Mucosa of gallbladder (tissue), 1 donor: ENCODE measurements at regions not wholly inside any gene's neighbourhood (a gene's known extent, or its start where the extent isn't known, plus 50 kb on each side); places are given as distances from the start of the nearest gene placed in this dataset.
A peak's percentile ranks its signal among the peaks of the same experiment; 100 is the strongest.
"Not testable (repeated sequence)": the region's sequence is repeated elsewhere in the genome, so short reads cannot be mapped to it uniquely, and the experiment has no call there.

Experiments
- DNase-seq: peaks from one replicate; pipeline ENCODE4 v3.0.0-alpha.2; 2020; ENCODE audit warnings: low spot score
- donor health status: DM: no; HTN: no; CAD: no.

DNA sequence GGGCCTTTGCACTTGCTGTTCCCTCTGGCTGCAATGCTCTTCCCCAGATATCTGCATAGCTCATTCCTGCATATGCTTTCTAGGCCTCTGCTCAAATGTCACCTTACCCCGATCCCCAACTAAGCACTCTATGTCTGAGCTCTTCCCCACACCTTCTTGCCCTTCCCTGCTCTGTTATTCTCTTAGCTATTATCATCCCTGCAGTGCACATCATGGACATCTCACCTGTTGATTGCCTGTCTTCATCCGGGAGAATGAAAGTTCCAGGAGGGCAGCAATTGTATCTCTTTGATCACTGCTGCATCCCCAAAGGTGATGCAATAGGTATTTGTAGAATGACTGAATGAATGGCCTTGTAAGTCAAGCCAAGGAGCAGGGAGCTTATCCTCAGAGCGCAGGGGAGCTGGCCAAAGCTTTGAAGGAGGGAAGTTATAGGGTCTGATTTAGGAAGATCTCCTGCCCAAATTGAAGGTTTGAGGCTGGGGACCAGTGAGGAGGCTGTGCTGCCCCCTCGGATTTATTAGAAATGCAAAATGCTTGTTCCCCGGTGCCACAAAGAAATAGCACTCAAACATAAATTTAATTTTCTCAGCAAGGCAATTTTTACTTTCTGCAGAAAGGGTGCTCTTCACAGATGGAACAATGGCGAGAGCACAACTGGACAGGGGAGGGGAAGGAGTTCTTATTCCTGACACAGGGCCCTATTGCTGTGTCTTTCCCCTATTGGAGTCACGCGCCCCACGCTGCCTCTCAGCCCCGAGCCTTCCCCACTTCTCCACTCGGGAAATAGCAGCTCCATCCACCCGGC is 631.1 kb downstream of the MATN1 start:
- DNase-seq, result no peak

DNA sequence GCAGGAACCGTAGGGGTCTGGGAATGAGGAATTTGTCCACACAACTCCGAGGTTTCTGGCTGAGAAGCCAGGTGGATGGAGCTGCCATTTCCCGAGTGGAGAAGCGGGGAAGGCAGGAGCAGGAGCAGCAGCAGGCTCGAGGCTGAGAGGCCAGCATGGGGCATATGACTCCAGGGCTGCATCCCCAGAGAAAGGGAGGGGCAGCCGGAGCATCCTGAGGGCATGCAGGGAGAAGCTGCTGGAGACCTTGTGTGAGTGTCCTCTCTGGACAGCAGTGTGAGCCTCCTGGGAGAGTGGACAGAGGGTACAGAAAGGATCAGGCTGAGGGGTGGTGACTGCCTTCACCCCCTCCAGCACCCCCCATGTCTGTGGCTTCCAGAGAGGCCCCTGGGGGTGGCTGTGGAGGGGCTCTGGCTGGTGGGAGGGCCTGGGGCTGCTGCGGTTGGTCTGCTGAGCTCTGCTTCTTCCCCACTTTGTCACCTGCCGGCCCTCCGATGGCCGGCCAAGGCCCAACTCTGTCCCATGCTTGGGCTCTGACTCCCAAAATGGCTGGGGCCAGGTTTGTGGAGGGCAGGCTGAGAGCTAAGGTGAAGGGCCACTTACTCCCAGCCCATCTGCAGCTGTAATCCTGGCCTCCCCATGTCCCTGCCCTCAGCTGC is 633.1 kb downstream of the MATN1 start:
- DNase-seq, result no peak

DNA sequence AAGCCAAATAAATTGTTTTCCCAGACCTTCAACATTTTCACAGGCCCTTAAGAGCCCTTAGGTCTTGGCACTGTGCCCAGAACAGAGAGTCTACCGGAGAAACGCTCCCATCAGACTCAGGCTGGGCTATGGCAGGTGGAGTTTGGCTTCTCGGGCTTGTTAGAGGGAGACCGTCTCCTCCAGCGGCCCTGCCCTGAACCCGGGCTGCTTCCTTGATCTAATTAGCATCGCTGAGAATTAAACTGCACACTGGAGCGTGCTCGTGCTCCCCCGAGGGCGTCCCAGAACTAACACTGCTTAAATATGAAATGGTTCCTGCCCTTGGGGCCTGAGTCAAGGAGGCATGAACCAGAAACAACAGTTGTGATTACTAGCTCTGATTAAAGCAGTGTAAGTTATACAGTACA is 634.4 kb downstream of the MATN1 start:
- no peak for DNase-seq

DNA sequence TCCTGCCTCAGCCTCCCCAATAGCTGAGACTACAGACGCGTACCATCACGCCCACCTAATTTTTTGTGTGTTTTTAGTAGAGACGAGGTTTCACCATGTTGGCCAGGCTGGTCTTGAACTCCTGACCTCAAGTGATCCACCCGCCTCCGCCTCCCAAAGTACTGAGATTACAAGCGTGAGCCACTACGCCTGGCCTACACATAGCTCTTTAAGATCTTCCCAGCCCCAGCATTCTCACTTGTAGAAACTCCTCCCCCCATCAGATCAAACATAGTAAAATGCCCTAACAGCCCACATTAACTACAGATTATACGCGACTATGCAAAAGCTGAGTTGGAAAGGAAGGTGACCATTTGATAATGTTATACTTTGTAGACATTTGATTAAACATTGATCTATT is 634.8 kb downstream of the MATN1 start:
- no peak for DNase-seq

DNA sequence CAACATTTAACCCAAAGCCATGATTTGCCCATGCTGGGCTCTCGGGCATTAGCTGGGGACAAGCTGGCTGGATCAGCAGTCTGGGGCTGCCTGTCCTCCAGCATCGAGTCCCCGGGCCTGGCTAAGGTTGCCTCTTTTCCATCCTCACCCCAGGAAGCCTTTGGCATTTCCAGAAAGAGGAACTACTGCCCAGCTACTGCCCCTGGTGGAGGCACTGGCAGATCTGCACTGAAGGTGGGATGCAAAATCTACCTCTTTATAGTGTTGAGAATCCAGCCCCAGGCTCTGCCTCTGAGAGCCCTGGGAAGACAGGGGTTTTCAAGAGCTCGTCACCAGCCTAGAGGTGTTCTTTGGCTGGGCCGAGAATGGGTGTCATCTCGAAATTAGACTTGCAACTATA is 635.9 kb downstream of the MATN1 start:
- no peak for DNase-seq

DNA sequence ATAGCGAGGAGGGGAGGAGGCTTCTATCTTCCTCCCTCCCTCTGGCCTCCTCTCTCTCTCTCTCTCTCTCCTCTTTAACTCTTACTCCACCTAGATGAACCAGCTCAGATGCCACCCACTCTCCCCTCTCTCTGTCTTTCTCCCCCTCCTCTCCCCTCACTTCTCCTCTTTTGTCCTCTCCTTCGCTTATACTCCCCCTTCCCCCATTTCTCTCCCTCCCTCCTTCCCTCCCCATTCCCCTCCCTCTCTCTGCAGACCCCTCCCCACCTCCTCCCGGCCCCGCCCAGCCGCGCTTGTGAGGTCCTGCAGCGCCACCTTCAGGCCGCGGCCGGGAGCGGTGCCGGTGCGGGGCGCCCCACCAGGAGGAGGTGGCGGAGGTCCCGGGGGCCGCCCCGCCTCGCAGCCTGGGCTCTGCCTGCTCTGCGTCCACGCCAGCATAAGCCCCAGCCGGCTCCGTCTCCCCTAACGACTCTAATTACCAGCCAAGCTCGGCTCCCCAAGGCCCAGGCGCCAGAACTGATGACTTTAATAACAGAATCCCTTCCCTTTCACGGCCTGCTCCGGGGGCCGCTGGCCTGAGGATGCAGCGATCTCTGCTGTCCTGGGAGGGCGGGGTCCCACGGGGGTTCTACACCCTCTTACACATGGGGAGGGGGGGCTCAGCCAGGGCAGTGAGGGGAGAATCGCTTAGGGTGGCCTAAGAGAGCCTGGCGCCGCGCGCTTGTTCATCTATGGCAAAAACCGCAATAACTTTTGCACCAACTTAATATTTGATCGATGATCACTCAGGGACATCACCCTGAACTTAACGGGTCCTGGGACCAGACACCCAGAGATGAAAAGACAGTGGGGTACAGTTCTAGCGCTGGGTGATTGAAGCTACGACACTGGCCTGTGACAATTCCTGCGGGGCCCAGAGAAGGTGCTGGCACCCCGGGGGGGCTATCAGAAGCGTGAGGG is 637.3 kb downstream of the MATN1 start:
- peak; percentile 25 for DNase-seq

DNA sequence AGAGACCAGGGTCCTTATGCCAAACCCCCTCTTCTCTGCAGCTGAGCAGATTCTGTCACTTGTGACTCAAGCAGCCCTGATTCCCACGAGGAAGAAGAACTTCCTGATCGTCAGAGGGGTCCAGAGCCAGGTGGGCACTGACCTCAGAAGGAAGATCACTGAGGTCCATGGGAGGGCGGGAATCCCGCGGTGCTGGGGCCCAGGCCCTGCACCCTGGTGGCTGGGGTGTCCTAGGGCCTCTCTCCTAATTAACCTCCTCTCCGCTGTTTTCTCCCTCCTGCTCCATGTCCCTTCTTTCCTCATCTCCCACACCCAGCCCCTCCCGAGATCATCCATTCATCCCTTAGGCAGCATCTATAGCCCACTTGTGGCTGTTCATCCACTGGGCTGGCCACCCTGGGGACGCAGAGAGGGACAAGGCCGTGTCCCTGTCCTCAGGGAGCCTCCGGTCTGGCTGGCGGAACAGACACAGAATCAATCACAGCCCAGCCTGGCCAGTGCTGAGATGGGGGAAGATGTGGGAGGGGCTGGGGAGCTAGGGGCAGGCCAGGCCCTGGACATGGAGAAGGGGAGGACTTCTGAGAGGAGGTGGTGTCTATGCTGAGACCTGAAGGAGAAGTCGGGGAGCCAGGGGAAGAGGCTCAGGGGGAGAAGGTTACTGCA is 638.3 kb downstream of the MATN1 start:
- DNase-seq, result no peak

DNA sequence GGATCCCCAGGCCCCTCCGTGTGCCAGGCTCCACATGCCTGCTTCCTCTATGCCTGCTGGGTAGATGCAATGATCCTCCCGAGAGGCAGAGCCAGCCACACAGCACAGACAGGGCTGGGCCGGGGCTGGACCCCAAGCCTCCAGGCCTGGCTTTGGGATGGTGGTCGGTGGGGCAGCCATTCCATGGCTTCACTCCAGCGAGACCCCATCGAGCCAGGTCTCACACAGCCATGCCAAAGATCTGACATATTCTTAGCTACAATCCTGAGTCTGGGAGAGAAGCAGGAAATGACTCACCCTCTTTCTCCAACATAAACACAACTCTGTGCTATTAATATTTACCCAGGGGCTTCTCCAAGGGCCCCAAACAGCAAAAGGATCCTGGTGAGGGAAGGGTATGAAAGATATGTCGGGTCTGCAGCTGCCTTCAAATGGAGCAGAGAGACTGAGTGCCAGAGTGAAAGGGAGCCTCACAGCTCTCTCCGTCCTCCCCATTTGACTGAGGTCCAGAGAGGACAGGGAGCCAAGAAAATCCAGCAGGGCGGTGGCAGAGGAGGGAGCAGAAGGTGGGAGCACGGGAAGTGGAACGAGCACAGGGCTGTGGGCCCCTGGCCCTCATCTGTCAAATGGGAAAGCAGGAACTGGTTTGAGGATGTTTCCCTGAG is 639.5 kb downstream of the MATN1 start:
- peak; percentile 10 for DNase-seq

DNA sequence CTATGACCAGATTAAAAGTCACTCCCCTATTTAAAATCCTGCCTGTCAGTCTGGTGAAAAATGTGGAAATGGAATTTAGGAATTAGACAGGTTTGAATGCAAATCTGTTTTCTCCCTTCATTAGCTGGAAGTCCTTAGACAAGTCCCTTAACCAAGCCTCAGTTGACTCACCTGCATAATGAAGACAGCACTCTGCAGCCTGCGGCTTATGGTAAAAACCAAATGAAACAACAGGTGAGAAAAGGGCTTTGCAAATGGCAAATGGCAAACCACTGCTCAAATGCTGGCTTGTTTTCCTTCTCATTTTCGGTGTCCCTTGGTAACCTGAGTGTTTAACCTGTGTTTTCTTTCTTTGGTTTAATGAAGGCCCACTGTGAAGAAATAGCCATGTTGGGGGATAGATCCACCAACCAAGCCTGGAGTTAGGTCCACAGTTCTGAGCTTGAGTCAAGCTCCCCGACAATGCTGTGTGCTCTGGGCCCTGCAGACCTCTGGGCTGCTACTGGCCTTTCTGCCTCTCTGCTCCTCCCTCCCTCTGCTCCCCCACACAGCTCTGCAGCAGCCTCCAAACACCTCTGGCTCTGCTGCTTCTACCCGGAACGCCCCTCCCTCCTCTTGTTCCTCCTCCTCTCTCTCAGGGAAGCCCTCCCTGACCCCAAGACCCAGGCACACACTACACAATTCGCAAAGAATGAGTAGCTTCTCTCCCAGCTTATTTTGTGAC is 641.8 kb downstream of the MATN1 start:
- DNase-seq, result no peak

DNA sequence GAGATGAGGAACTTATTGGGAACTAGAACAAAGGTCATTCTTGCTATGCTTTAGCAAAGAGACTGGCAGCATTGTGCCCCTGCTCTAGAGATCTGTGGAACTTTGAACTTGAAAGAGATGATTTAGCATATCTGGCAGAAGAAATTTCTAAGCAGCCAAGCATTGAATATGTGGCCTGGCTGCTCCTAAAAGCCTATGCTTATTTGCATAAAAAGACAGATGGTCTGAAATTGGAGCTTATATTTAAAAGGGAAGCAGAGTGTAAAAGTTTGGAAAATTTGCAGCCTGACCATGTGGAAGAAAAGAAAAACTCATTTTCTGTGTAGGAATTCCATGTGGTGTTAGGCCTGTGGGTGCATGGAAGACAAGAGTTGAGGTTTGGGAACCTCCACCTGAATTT is 647.5 kb downstream of the MATN1 start:
- DNase-seq, result not testable (repeated sequence)

DNA sequence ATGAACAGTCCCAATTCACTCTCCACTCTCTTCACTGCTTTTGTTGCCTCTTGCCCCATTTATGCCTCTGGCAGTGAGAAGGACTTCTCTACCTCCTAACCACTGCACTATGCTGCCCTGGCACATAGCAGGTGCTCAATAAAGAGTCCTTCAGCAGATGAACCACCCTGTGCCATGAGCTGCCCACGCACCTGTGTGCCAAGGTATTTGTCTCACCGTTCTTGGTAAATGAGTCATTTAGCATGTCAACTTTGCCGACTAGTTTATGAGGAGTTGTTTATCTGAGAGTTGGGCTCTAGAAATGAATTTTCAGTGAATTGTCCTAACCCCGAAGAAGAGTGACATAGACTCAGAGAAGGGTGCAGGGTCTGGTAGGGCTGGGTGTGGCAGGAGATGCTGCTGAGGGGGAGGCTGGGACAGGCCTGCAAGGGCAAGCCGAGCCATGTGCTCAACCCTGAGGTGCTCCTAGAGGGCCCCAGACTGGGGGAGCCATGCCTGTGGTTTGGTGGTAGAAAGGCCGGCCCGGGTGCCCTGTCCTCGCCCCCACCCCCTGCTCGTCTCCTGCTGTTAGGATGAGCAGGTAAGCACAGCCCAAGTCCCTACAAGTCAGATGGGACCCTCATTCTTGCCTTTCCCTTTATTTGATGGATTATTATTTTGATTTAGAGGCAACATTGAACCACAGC is 654.5 kb downstream of the MATN1 start:
- DNase-seq, result no peak

DNA sequence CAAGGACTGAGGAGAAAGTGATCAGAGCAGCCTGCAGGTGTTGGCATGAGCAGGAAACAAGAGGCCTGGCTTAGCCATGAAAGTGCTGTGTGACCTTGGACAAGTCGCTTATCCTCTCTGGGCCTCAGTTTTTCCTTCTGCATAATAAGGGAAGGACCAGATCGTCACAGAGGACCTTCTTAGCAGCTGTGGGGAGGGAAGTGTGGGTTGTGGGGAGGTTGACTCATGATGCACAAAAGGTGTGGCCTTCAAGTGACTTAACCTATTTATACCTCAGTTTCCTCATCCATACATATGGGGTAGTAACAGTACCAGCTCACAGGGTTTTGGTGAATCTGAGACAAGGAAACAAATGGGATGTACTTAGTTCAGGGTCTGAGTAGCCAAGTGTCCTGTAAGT is 658.8 kb downstream of the MATN1 start:
- DNase-seq, result no peak

DNA sequence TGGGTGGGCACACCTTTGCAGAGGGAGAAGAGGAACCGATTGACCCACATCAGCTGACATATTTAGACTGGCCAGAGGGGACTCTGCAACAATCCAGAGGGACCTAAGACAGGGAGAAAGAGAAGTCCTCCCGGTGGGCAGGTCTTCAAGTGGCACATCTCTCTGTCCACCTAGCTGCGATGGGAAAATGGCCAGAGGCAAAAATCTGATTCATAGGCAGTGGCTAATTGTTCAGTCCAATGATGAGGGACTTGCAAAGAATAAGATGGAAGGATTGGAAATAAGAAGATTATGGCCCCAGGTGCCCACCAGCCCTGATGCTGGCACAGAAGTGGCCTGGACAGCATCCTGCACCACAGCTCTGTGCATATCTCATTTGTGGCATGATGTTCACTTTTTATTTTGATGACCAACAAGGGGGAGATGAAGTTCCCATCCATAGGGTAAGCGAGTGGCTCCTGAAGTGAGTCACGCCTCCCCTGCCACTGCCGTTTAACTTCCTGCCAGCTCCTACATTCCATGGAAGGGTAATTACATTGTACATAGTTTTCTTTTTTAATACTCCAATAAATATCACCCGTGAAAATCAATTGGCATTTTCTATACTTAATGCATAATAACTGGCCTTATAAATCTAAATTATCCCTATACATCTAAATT is 659.6 kb downstream of the MATN1 start:
- no peak for DNase-seq

DNA sequence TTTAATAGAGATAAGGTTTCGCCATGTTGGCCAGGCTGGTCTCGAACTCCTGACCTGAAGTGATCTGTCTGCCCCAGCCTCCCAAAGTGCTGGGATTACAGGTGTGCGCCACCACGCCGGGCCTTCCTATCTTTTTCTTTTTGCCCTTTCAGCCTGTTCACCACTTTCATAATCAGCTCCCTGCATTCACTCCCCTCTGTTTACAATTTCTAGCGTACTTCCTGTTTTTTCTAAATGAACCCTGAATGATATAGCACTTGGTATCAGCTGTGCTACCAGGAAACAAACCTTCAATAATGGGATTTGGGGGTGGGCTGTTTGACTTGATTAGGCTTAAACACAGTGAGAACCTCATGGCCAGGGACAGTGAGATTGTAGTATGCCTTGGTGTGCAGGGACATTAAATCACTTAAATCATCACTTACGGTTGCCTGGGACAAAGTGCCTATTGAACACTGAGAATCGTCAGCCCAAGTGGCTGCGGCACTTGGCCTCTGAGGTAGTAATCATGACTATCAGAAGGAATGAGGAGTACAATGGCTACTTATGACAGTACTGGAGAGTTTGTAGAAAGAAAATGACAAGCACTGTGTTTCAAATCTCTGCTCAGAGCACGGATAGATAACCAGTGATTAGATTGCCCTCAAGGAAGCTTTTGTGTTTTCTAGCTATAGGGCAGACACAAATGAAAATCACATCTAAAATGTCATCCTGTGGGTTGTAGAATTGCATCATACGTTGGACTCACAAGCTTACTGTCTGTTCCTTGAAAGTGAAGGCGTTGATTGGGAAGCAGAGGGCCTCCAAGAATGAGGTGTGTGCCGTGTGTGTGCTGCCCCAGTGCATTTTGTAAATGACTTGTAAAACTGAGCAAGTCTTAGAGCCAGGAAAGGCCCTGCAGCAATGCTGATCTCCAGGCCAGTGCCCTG is 661.8 kb downstream of the MATN1 start:
- no peak for DNase-seq

DNA sequence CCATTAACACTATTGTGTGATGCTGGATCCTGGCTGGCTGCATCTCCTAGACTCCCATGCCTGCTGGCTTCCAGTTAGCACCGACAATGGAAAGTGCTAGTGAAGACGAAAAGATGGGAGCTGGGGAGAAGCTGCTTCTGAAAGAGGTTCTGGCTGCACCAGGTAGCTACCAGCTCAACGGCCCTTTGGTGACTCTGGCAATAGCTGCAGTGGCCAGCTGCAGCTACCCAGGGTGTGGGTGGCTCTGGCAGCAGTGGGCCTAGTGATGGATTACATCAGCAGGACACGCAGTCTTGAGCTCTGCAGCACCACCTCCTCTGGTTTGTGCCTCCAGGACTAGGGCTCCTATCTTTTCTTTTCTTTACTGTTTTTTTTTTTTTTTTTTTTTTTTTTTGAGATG is 662.6 kb downstream of the MATN1 start:
- DNase-seq, result no peak

DNA sequence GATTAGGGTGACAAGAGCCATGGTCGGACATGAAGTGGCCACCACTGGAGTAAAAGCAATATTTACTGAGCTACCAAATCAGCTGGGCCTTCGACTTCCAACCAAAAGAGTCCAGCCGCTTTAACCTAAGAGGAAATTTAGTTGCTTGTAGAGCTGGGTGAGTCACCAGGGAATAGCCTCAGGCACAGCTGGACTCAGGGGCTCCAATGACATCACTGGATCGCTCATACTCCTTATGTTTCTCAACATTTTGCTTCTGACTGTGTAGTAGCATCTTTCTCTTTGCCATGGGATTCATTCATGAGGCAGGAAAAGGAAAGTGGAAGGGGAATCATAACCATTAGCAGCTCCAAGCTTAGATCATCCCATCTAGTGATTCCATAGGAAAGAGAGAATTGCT is 664.4 kb downstream of the MATN1 start:
- DNase-seq, result no peak

DNA sequence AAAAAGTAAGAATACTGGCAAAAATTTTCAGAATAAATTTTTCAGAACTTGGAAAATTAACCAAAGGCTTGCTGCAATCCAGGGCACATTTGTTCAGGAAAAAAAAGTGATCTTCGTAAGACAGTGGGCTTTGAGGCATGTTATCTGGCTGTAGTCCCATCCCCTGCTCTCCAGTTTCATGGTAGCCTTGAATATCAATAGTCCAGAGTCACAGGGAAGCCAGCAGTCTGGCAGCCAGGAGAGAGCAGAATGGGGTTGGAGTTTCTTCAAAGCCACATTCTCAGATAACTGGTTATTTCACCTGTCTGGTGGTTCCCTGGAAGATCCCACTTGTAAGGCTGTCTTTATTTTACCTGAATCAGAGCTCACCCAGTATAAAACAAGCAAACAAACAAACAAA is 669.3 kb downstream of the MATN1 start:
- no peak for DNase-seq

DNA sequence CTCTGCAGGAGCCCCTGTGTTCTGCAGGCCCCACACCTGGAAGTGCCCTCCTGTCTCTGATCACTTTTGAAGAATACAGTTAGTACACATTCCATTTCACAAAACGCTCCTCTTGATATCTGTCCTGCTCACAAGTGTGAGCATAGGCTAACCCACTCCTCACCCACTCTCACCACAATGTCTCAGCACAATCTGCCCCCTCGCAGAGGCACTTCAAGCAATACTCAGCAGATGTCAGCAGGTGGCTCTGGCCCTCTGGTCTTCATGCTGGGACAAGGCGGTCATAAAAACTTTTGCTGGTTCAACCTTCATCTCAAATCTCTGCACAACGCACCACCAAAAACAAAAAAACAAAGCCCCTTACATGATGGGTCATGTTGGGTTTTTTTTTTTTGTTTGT is 671.2 kb downstream of the MATN1 start:
- no peak for DNase-seq
